Activated CD8-positive, alpha-beta memory T cell treated with anti-CD3 and anti-CD28 coated beads, Interleukin-2, amount 50 U/mL, for 4 hours (primary cell): ENCODE measurements at regions not wholly inside any gene's neighbourhood (a gene's known extent, or its start where the extent isn't known, plus 50 kb on each side); places are given as distances from the start of the nearest gene placed in this dataset.

Experiments used
- DNase-seq: peaks from one replicate; pipeline ENCODE4 v3.0.0-alpha.2; 2020

DNA sequence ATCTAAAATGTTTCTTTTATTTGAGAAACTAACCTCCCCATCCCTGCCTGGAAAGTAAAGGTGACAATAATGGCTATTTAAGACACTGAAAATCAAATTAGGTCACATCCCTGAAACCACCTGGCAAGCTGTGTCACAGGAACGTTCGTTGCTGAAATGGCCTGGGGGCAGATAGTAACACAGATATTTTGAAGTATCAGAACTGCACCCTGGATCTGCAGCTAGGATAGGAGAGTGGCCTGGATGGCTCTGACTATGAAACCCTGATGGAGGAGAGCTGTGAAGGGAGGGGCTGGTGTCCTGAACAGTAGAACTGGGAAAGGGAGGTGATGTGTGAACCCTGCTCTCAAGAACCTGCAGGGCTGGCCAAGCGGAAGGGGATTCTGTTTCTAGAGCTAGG, 648.3 kb upstream of the CFAP20DC start:
- no peak for DNase-seq

DNA sequence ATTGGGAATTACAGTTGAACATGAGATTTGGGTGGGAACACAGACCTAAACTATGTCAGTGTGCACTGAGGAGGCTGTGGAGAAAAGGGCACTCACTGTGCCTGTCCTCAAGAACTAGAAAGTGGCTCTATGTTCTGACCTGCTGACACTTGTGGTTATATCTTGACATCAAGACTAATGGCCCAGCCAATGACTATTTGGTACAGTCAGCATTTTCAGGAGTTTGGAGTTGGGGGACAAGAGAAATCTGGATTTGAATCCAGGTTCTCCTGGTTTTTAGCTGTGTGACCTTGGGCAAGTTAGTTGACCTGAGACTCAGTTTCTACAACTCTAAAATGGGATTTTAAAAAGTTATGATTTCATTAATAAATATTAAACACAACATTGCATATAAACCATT, 647.0 kb upstream of the CFAP20DC start:
- DNase-seq: no peak

DNA sequence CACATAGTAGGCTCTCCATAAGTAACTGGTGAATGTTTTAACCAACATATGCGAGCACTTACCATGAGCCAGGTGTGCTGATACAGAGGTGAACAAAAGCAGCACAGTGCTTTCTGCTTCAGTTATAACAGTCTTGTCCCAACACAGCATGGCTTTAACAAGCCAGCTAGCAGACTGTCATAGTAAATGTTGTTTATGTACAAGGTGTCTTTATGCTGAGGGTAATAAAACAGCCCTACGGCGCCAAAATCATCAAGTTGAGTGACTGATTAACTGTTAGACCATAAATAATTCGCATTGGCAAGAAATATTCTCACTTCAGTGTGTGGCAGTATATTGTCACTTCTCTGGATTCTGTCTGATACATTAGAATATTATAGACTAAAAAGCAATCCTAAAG, 646.0 kb upstream of the CFAP20DC start:
- no peak for DNase-seq

DNA sequence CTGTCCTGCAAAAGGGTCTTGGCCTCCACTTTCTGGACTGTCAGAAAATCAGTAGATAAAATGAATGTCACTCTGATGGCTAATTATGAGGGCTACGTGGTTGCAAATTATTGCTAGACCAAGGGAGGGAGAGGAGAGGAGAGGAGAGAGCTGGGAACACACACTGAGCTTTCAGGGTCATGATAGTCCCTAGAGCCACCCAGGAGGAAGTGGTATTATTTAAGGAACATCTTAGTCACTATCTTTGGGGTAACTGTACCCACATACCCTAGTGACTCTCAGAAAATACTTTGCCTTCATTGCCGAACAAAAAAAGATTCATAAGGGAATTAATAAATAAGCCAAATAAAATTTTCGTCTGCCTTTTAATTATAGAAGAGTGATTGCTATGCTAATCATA, 642.3 kb upstream of the CFAP20DC start:
- no peak for DNase-seq

DNA sequence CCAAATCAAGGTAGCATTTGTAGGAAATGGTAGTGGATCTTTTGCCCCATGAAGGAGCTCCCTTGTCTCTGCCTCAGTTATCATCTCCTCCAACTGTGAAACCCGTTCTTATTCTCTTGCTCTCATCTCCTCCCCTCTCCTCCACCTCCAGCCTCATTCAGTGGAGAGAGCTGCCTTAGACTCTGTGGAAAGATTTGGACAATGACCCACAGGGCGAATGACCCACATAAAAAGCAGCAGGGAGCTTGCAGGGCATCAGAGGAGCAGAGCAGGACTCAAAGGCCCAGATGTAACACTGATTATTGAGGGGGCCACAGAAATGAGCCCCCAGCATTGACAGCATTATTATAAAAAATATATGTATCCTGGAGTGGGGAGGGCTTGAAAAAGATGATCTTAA, 641.1 kb upstream of the CFAP20DC start:
- no peak for DNase-seq

DNA sequence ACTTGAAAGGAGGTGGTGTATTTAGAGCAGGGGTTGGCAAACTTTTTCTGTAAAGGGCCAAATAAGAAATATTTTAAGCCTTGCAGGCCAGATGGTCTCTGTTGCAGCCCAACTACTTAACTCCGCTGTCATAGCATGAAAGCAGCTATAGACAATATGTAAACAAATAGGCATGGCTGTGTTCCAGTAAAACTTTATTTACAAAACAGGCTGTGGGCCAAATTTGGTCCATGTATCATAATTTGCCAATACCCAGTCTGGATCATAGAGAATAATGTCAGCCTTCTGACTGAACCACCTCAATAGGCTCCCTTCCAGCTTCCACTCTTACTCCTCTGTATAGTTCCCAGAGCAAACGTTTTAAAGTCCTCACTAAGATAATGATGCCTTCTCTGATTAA, 638.8 kb upstream of the CFAP20DC start:
- DNase-seq: no peak

DNA sequence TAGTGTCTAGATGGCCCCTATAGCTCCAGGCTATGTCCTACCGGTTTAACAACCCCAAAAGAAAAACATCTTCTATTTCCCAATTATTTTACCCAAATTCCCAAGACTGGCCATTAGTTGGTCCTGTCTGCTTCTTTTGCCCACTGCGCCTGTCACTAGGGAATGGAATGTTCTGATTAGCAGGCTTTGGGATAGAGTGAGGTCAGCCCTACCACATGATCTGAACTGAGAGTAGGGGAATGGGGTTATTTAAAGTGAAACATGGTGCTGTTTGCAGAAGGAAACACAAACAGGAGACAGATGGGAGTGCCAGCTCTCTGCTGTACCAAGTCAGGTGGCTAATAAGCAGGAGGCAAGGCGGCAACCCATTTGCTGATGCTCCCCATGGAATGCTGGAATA, 635.6 kb upstream of the CFAP20DC start:
- no peak for DNase-seq

DNA sequence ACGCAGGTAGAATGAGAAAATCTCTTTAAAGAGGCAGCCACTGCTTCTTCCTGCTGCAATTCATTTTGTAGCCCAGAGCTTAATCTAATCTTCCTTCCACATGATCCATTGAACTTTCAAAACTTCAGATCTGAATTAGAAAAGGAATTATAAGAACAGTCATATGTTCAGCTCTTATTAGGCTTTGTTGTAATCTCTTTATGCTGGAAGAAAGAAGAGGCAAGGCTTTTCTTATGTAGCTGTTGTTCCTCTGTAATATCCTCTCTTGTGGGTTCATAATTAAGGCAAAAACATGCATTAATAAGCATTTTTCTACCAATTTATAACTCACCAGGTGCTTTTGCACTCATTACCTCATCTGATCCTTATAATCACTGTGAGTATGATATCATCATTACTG, 634.9 kb upstream of the CFAP20DC start:
- no peak for DNase-seq

DNA sequence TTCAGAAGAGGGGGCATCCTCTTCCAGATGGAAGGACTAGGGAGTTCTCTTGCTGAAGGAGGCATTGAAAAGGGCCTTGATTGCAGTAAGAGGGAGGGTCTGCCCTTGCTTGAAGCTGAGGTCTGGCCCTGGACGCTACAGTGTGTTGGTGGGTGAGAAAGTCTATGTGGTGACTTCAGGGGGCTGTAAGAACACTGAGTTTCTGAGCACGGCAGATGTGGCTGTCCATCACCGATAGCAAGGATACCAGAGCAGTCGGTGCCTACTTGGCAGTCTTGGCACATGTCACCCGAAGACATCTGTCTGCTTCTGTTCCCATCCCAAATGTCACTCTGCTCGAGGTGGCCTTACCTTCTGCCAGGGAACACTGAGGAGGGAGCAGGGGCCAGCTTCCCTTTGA, 631.1 kb upstream of the CFAP20DC start:
- DNase-seq: no peak

DNA sequence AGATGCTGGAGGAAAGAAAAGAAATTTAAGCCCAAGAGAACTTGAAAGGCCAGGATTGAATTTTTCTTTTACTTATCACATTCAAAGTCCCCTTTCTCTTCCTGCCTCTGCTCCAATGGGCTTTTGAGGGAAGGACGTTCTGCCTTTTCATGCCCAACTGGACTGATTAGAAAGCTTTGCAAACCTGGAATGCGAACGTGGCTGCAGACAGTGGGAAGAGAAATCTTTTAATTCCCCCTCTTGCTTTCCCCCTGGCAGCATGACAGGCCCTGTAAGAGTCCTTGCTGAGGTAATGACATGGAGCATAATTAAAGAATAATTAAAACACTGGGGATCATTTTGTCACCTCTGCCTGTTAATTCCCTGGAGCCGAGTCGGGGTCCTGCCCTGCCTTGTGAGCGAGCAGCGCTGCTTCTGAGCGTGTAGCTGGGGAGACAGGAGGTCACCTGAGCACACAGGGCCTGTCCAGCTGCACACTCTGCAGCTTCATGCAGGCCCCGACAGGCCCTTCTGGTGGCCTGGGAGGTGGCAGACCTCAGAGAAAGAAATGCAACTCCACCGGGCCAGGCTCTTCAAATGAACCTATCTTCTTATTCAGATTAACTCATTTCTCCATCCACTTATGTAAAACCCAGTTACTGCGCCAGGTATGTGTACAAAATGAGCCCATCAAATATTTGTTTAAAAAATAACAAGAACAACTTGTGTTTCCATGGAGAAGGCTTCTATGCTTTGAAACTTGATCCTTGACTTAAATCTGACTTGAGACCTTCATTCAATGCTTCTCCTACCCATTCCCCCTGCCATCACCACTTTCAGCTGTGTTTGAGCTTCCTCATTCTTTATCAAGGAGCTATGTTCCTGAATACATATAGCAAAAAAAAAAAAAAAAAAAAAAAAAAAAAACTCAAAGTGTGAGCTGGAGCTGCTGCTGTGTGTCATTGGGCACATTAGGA, 628.2 kb upstream of the CFAP20DC start:
- no peak for DNase-seq

DNA sequence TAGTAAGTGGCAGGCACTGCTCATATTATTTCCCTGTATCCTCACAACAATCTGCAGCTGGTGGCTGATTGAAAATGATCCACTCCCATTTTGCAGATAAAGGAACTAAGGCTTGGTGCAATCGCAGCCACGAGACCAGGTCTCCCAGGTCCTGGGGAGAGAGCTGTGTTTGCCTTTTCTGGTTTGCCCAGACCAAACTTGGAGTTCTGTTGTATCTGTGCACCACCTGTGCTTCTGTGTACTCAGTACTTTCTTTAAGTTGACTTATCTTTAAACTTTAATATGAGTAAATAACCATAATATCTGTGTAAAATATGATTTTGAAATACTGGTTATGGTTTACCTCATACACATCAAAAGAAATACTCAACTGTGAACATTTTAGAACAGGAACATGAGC, 625.7 kb upstream of the CFAP20DC start:
- no peak for DNase-seq

DNA sequence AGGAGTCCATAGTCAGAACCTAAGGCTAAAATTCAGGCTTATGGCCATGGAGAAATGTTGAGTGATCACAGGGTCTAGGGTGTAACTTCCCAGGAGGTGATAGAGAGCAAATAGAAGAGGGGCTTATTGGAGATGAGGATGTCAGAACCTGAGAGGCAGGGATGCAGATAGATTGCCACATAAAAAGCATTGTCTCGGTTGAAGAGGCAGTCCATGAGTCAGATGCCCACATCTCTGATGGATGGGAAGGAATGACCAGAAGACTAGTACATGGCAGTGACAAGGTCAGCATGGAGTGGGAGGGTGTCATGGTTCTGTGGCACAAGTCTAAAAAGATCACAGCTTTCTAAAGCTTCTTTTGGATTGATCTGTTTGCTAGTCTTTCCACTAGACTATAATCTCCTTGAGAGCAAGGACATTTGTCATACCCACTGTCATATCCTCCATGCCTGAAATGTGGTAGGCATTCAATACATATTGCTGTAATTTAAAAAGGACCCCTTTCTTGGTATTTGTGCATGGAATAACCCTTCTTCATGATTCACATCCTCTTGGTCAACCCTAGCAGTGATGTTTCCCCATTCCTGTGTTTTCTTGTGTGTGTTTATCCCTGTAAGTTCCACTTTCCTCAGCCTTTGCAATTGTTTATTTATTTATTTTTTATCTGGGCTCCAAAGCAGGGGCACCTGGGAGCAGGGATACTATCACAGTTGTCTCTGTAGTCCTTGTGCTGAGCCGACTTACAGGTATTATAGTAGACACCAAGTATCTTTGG, 613.4 kb upstream of the CFAP20DC start:
- no peak for DNase-seq

DNA sequence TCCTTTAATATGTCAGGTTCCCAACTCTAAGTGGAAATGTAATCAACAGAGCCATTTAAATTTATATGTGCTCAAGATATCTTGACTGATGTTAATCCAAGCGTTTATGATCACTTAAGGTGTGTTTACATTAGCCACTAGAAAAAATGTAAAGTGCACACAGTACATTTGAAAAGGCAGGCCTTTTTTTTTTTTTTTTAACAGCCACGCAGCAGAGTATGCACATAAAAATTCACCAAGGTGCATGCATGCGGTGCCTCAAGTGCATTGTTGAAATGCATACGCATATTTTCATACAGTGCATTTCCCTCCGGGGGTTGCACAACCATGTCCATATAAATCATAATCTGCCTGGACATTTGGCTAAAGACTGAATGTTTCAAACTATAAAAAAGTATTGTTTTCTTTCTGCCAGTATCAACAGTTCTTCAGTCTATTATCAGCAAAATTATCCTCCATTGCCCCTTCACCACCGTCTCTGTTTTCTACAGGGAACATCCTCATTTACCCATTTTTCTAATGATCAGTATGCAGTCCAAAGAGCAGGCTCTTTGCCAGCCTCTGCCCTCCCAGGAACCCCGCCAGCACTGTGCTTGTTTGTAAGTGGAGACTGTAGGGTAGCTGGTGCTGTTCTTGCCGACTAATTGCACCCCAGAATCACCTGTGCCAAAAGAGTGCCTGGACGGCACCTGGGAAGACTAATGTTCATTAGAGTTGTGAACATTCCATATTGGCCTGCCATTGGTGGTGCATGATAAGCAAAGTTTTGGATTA, 611.2 kb upstream of the CFAP20DC start:
- DNase-seq: no peak

DNA sequence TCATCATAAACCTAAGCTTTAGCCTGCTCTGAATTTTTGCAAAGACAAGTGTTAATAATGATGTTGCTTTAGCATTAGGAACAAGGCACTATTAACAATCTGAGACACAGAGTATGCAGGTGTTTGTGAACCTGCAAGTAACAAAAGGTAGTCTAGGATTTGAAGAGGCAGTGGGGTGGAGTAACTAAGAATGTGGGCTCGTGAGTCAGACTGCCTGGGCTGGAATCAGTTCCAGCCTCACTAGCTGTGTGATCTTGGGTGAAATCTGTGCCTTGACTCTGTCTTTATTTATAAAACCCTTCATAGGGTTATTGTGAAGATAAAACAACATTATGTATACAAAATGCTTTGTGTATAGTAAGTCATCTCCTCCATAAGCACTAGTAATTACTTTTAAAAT, 610.6 kb upstream of the CFAP20DC start:
- no peak for DNase-seq

DNA sequence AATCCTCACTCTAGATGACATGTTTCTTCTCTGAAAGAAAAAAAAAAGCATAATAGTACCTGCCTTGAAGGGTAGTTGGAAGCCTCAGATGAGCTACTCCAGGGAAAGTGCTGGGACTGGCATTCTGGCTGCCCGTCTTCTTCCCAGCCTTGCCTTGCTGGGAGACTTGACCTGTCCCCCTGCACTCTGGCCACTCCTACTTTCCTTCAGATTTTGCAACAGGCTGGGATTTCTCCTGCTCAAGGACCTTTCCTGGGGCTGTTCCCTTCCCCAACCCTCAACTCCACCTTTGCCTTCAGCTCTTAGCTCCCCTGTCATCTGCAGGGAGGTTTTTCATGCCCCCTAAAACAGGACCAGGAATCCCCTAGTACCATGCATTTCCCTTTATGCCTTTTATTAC, 609.9 kb upstream of the CFAP20DC start:
- DNase-seq: no peak

DNA sequence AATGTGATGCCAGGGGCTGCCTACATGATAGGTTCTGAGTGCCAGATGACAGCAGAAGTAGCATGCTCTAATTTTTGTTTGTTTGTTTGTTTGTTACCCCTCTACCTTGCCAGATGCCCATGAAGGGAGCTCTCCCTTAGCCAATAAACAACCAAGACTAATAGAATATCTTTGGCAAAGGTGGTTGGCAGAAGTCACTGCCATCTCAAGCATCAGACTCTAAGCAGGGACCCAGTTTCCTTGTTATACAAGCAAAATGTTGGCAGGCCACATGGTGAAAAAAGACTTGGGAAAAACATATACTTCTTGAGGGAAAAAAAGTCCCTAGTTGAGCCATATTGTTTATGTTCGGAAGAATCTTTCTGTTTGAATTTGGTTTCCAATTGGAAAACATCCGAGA, 609.0 kb upstream of the CFAP20DC start:
- no peak for DNase-seq

DNA sequence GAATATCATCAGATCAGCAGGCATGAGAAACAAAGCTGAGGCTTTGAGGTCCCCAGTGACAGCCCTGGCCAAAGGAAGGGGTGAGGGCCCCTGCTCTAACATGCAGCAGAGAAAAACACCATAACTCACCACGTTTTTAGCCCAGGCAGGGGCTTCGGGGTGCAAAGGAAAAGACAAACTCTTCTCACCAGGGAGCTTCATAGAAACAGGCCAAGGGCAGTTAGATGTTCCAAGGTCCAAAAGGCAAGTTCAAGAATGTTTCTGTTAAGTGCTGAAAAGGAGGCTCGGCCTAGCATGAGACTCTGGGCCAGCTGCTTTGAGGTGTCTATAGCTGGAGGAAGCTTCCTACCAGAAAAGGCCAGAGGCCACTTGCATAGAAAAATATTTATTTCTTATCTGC, 608.4 kb upstream of the CFAP20DC start:
- DNase-seq: no peak

DNA sequence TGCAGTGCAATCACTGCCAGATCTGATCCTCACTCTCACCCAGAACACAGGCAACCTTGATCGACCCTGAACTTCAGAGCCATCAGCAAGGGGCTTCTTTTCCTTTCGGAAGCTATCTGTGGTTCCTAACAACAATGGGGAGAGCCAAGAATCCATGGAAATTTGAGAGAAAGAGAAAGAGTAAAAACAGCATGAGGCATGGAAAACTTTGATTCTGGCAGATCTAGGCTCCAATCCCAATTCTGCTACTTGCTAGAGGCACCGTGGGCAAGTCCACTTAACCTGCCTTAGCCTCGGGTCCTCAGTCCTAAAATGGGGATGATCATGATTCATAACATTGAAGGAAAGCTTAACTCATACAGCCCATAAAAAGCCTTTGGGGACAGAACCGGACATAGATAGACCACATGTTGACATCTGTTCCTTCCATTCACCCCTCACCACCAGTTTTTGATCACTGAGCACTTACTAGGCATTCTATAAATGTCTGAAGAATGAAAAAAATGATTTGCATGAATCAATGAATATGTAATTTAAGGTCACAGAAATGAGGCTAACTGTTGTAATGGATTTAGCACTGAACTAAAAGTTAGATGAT, 605.7 kb upstream of the CFAP20DC start:
- no peak for DNase-seq

DNA sequence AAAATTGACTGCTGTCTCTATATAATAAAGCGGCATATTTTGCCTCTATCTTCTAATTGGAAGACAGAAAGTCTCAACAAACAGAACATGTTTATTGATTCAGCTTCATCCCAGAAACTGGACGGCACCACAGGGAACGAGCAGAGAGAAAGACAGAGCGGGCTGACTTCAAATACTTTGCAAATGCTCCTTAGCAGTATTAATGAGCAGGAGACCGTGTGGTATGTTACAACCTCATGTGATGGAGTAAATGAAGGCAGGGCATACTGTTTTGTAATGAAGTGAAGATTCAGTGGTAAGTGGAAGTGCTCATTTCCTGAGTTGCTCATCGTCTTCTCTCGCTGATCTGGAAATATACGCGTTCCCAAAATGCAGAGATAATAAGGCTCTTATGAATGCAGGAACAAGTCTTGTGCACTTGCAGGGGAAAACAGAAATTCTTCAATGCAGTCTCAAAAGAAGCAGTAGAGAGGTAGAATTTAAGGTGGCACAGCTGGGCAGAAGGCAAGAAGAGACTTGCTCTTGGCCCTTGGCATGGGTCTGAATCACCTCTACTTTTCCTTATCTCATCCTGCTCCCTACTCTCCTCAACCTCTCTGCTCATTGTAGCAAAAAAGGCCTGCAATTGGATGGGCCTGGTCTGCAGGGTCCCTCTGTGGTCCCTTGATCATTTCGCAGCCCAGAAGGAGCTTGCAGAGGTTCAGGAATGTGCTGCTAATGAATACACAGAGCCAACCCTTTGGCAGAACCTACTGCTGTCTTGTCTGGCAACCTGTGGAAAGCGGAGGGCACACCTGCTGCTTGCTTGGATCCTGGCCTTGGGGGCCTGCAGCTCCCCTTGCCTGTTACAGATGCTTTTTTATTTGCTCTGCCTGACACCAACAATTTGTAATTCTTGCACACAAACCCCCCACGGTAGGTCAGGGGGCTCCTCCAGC, 604.9 kb upstream of the CFAP20DC start:
- no peak for DNase-seq

DNA sequence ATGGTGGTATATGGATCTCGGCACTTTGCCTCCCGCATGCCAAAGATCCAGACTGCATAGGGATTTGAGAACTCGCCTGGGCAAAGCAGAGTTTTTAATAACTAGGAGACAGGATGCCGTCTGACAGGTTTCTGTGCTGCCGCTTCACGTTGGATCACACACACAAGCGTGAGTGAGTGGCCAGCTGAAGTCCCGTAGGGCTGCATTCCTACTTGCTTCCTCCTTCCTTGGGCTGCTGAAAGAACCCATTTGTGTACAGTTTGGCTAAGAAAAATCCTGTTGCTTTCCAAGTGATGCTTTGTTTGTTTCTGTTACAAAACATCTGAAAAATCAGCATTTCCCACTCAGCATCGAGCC, 604.3 kb upstream of the CFAP20DC start:
- DNase-seq: no peak

DNA sequence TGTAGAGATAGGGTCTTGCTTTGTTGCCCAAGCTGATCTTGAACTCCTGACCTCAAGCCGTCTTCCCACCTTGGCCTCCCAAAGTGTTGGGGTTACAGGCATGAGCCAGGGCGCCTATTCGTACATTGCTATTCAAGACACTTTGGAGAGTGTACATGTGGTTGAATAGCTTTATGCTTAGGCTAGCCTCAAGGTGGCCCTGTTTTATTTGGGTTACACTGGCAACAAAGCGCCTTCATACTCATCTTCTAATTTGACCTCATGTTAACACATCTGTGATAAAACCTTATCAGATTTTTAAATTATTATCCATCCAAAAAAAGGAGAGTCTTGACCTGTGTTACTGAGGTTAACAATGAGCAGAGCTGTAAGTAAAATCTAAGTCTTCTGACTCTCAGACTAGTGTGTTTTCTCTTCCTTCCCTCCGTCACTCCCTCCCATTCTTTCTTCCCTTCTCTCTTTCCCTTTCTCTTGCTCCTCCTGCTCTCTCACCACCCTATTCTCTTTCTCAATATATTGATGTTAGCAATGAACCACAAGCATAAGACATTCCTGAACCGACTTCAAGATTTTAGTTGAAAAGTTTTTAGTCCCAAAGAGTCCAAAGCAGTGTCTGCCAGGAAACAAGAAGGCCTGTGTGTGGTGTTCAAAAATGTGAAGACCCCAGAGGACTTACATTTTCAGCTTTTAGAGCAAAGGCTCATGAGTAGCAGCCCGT, 603.7 kb upstream of the CFAP20DC start:
- DNase-seq: no peak
